ENCODE measurements at regions not wholly inside any gene's neighbourhood (a gene's known extent, or its start where the extent isn't known, plus 50 kb on each side); places are given as distances from the start of the nearest gene placed in this dataset.

DNA sequence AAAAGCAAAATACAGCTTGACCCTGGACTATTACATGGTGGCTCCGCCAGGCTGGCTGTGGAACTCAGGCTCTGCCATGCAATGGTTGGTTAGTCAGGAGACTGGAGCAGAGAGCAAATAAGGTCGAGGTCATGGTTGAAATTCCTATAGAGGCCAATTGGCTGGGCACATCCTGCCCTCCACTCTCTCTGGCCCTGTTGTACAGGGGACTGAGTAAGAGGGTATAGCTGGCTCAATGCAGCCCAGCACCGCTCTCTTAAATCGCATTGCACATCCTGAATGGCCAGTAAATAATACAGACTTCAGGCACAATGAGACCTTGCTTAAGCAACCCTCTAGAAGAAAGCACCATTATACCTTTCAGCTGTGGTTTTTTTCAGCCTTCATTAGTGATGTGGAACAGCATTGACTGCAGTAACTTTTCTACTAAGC, 59.3 kb upstream of the PPP2R5A start:
- TF ChIP-seq, protein P1, sequence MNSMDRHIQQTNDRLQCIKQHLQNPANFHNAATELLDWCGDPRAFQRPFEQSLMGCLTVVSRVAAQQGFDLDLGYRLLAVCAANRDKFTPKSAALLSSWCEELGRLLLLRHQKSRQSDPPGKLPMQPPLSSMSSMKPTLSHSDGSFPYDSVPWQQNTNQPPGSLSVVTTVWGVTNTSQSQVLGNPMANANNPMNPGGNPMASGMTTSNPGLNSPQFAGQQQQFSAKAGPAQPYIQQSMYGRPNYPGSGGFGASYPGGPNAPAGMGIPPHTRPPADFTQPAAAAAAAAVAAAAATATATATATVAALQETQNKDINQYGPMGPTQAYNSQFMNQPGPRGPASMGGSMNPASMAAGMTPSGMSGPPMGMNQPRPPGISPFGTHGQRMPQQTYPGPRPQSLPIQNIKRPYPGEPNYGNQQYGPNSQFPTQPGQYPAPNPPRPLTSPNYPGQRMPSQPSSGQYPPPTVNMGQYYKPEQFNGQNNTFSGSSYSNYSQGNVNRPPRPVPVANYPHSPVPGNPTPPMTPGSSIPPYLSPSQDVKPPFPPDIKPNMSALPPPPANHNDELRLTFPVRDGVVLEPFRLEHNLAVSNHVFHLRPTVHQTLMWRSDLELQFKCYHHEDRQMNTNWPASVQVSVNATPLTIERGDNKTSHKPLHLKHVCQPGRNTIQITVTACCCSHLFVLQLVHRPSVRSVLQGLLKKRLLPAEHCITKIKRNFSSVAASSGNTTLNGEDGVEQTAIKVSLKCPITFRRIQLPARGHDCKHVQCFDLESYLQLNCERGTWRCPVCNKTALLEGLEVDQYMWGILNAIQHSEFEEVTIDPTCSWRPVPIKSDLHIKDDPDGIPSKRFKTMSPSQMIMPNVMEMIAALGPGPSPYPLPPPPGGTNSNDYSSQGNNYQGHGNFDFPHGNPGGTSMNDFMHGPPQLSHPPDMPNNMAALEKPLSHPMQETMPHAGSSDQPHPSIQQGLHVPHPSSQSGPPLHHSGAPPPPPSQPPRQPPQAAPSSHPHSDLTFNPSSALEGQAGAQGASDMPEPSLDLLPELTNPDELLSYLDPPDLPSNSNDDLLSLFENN (IDR thresholded peaks at IDR 0.05; ENCODE audit: low read depth in 2 of 2, low read length in 2 of 2): no peak
- TF ChIP-seq, protein P2, sequence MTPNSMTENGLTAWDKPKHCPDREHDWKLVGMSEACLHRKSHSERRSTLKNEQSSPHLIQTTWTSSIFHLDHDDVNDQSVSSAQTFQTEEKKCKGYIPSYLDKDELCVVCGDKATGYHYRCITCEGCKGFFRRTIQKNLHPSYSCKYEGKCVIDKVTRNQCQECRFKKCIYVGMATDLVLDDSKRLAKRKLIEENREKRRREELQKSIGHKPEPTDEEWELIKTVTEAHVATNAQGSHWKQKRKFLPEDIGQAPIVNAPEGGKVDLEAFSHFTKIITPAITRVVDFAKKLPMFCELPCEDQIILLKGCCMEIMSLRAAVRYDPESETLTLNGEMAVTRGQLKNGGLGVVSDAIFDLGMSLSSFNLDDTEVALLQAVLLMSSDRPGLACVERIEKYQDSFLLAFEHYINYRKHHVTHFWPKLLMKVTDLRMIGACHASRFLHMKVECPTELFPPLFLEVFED (CRISPR knock-in tag; conservative IDR thresholded peaks at IDR 0.05): no peak
- TF ChIP-seq, protein P3, sequence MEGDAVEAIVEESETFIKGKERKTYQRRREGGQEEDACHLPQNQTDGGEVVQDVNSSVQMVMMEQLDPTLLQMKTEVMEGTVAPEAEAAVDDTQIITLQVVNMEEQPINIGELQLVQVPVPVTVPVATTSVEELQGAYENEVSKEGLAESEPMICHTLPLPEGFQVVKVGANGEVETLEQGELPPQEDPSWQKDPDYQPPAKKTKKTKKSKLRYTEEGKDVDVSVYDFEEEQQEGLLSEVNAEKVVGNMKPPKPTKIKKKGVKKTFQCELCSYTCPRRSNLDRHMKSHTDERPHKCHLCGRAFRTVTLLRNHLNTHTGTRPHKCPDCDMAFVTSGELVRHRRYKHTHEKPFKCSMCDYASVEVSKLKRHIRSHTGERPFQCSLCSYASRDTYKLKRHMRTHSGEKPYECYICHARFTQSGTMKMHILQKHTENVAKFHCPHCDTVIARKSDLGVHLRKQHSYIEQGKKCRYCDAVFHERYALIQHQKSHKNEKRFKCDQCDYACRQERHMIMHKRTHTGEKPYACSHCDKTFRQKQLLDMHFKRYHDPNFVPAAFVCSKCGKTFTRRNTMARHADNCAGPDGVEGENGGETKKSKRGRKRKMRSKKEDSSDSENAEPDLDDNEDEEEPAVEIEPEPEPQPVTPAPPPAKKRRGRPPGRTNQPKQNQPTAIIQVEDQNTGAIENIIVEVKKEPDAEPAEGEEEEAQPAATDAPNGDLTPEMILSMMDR (IDR thresholded peaks at IDR 0.05 in 2 of 3, conservative IDR thresholded peaks at IDR 0.05 in 1 of 3; ENCODE audit: insufficient read depth in 2 of 3, low read depth in 1 of 3, low read length in 3 of 3): no peak
- TF ChIP-seq ZNF699 (CRISPR knock-in tag; IDR thresholded peaks at IDR 0.05; ENCODE audit: insufficient replicate concordance): no peak
- TF ChIP-seq KHSRP (IDR thresholded peaks at IDR 0.05): no peak
- TF ChIP-seq ZKSCAN8 (CRISPR knock-in tag; IDR thresholded peaks at IDR 0.05): no peak
- no peak for TF ChIP-seq ZNF785 (CRISPR knock-in tag; IDR thresholded peaks at IDR 0.05)
- TF ChIP-seq RAD51 (IDR thresholded peaks at IDR 0.05; ENCODE audit: borderline replicate concordance, low read depth): no peak
- TF ChIP-seq, protein P4, sequence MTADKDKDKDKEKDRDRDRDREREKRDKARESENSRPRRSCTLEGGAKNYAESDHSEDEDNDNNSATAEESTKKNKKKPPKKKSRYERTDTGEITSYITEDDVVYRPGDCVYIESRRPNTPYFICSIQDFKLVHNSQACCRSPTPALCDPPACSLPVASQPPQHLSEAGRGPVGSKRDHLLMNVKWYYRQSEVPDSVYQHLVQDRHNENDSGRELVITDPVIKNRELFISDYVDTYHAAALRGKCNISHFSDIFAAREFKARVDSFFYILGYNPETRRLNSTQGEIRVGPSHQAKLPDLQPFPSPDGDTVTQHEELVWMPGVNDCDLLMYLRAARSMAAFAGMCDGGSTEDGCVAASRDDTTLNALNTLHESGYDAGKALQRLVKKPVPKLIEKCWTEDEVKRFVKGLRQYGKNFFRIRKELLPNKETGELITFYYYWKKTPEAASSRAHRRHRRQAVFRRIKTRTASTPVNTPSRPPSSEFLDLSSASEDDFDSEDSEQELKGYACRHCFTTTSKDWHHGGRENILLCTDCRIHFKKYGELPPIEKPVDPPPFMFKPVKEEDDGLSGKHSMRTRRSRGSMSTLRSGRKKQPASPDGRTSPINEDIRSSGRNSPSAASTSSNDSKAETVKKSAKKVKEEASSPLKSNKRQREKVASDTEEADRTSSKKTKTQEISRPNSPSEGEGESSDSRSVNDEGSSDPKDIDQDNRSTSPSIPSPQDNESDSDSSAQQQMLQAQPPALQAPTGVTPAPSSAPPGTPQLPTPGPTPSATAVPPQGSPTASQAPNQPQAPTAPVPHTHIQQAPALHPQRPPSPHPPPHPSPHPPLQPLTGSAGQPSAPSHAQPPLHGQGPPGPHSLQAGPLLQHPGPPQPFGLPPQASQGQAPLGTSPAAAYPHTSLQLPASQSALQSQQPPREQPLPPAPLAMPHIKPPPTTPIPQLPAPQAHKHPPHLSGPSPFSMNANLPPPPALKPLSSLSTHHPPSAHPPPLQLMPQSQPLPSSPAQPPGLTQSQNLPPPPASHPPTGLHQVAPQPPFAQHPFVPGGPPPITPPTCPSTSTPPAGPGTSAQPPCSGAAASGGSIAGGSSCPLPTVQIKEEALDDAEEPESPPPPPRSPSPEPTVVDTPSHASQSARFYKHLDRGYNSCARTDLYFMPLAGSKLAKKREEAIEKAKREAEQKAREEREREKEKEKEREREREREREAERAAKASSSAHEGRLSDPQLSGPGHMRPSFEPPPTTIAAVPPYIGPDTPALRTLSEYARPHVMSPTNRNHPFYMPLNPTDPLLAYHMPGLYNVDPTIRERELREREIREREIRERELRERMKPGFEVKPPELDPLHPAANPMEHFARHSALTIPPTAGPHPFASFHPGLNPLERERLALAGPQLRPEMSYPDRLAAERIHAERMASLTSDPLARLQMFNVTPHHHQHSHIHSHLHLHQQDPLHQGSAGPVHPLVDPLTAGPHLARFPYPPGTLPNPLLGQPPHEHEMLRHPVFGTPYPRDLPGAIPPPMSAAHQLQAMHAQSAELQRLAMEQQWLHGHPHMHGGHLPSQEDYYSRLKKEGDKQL (CRISPR knock-in tag; IDR thresholded peaks at IDR 0.05; ENCODE audit: borderline replicate concordance): no peak
- no peak for TF ChIP-seq CHD1 (IDR thresholded peaks at IDR 0.05; ENCODE audit: low read length)
- no peak for TF ChIP-seq GATA2 (CRISPR knock-in tag; IDR thresholded peaks at IDR 0.05)
